Fibroblast of mammary gland (primary cell): ENCODE measurements at regions not wholly inside any gene's neighbourhood (a gene's known extent, or its start where the extent isn't known, plus 50 kb on each side); places are given as distances from the start of the nearest gene placed in this dataset.
"Not testable (repeated sequence)": the region's sequence is repeated elsewhere in the genome, so short reads cannot be mapped to it uniquely, and the experiment has no call there.

Experiments
- DNase-seq: peaks from one replicate; pipeline ENCODE4 v3.0.0-alpha.2; 2010; ENCODE audit warnings: low read depth
- H3K4me3 ChIP-seq: 2 replicates; pipeline ENCODE4 v1.5.1; 2011; ENCODE audit warnings: low read depth, mild to moderate bottlenecking, low read length, moderate library complexity; ENCODE audit not compliant: control insufficient read depth
- TF ChIP-seq, protein P1 (sequence below): conservative IDR thresholded peaks from 2 replicates; pipeline ENCODE4 v1.5.1; 2011; ENCODE audit warnings: low read depth, low read length, inconsistent platforms; ENCODE audit not compliant: control insufficient read depth, insufficient read depth

DNA sequence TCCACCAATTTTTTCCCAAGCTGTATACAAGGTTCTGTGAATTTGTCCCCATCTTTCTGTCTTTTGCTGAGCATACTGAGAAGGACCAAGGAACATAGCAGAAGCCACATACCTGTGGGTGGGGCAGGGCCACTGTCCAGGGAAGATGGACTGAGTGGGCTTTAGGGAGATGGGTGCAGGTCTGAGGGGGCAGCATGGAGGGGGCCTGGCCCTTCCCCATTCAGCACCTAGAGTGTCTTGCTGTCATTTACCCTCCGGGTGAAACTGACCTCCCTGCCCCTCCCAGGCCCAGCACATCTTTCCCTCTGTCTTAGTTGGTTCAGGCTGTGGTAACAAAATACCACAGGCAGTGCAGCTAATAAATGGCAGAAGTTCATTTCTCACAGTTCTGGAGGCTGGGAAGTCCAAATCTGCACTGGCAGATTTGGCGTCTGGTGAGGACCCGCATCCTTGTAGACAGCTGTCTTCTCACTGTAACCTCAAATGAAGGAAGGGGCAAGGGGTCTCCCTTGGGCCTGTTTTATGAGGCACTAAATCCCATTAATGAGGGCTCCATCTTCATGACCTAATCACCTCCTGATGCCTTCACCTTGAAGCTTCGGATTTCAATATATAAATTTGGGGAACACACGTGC, 180.0 kb upstream of the SMAD3 start:
- no peak for DNase-seq
- no peak overlapping the region for H3K4me3 ChIP-seq
- TF ChIP-seq, protein P1, sequence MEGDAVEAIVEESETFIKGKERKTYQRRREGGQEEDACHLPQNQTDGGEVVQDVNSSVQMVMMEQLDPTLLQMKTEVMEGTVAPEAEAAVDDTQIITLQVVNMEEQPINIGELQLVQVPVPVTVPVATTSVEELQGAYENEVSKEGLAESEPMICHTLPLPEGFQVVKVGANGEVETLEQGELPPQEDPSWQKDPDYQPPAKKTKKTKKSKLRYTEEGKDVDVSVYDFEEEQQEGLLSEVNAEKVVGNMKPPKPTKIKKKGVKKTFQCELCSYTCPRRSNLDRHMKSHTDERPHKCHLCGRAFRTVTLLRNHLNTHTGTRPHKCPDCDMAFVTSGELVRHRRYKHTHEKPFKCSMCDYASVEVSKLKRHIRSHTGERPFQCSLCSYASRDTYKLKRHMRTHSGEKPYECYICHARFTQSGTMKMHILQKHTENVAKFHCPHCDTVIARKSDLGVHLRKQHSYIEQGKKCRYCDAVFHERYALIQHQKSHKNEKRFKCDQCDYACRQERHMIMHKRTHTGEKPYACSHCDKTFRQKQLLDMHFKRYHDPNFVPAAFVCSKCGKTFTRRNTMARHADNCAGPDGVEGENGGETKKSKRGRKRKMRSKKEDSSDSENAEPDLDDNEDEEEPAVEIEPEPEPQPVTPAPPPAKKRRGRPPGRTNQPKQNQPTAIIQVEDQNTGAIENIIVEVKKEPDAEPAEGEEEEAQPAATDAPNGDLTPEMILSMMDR, result no peak

DNA sequence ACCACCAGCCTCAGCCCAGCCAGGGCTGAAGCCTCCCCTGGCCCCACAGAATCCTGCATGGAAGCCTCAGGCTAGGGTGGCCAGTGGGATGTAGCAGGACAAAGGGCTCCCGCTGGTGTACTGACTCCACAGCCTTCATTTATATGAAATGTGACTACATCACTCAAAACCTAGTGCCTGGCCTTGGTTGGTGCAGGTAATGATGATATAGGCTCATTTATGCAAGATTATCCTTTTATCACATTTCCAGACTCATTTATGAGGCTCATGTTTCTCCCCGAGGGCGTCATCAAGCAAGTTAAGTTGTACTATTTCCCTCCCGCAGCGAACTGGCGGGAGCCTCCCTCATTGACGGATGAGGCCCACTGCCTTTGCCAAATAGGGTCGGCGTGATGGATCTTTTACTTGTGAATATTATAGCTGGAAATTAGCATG, 179.1 kb upstream of the SMAD3 start:
- H3K4me3 ChIP-seq, result no peak overlapping the region
- TF ChIP-seq, protein P1, result no peak
- DNase-seq, result no peak

DNA sequence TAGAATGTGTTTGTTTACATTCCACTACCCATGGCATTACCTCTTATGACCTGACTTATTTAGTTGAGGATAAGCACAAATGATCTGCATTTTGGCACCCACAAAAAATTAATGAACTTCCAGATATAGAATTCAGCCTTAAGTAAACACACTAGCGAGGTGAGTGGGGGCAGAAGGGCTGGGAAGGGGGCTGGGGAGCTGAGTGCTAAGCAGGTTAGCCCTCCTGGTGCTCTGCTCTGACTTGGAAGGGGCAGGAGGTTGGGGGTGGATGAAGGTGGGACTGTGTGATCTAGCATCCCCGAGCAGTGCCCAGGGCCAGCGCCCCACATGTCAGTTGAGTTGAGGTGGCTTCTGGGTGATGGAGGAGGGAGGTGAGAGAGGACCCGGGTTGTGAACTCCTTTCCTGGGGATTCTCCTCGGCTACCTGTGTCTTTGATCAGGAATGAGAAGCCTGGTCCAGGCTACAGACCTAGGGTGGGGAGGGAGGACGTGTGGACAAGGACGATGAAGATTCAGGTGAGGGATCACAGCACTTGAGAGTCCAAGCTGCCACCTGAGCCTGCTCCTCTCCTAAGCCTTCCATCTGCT, 178.6 kb upstream of the SMAD3 start:
- TF ChIP-seq, protein P1, result no peak
- no peak for DNase-seq
- no peak overlapping the region for H3K4me3 ChIP-seq

DNA sequence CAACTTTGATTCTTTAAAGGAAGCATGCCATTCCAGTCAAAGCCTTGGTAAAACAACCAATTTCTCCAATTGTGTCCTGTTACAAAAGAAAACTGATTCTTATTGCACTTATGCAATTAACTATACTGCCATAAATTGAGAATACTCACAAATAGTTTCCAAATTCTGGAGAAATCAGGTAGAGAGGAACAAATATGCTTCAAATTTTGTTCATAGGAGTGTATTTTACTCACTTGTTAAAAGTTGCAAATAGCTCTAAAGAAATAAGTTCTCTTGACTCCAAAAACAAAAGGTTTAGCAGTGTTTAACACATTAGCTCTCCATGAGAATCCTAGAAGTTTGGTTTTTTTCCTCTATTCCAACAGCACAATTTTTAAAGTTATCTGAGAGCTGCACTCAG, 176.1 kb upstream of the SMAD3 start:
- not testable (repeated sequence) for DNase-seq, H3K4me3 ChIP-seq

DNA sequence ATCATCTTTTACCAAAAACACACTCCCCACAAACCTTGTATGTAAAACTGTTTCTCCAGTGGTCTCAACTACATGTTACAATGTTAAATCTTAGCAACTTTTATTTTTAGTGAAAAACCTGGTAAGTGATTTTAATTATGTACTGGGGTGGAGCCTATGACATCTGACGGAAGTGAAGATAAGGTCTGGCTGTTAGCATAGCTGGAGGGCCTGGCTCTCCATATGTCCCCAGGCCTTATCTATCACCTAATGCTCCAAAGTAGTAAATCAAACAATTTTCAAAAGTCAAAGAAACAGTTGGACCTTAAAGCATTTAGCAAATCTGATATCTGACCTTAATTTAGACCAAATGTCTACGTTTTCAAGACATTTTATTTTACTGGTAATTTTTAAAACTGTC, 173.6 kb upstream of the SMAD3 start:
- TF ChIP-seq, protein P1, result no peak
- no peak for DNase-seq
- H3K4me3 ChIP-seq, result no peak overlapping the region

DNA sequence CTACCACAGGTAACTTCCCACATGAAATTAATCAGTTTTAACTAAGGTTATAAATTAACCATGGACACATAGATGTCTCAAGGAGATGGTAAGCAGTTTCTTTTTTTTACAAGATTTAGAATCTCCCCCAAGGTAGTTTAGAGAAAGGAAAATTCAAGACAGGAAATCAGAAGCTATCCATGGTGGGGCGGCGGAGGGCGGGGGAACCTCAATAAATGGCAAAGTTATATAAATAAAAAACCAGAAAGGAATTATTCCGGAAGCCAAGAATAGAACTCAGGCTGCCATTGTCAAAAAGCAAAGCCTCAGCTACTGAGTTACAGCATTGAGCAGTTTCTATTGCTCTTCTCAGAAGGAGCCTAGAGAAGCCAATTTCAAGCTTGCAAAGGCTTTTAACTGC, 172.1 kb upstream of the SMAD3 start:
- TF ChIP-seq, protein P1, result no peak
- no peak for DNase-seq
- no peak overlapping the region for H3K4me3 ChIP-seq

DNA sequence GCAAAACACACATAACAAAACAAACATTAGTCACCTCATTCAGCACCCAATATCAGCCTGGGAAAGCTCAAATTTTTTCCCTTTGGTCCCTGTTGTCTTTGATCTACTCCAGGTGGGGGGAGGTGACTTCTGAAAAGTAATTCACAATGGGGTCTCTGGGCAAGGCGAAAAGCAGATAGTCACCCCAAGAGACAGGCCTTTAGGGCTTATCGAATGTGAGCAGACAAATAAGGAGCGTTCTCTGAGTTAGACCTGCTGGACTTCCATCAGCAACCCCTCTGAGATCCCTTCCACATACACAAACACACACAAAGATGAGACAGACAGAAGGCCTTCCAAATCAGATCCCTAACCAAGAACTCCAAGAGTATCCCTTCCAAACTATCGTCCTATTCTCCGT, 171.0 kb upstream of the SMAD3 start:
- DNase-seq, result no peak
- TF ChIP-seq, protein P1, result no peak
- H3K4me3 ChIP-seq, result no peak overlapping the region
